PC-9 (cell line): ENCODE measurements at regions not wholly inside any gene's neighbourhood (a gene's known extent, or its start where the extent isn't known, plus 50 kb on each side); places are given as distances from the start of the nearest gene placed in this dataset.
A peak's percentile ranks its signal among the peaks of the same experiment; 100 is the strongest.

Experiments
- BruUV-seq: library from RNA; stranded (reverse); fragments of 400-500 nt; replicated peaks from 2 replicates; lab custom pipeline; 2021; lab: Mats Ljungman, UMichigan
- CTCF ChIA-PET: fragments of 300-600 bp; sonication (Branson Sonifier 250); formaldehyde crosslinking; loops from one replicate; lab custom pipeline; 2022; ENCODE audit warnings: antibody characterized with exemption; lab: Charles Lee
- POLR2A ChIA-PET: fragments of 300-600 bp; sonication (Branson Sonifier 250); formaldehyde crosslinking; loops from one replicate; lab custom pipeline; 2022; ENCODE audit warnings: antibody characterized with exemption; ENCODE audit not compliant: unreplicated experiment; lab: Charles Lee
- DNase-seq, 2 experiments: peaks; one replicate each; pipeline versions ENCODE4 v3.0.0 to v3.0.0-alpha.2; 2015 to 2022; ENCODE audit warnings: mixed read lengths in 1 of 2
- H2AFZ ChIP-seq: fragments of 200-600 bp; sonication (generic); 2 replicates; pipeline ENCODE4 v1.8.1; 2017; ENCODE audit warnings: antibody characterized with exemption
- H3F3A ChIP-seq: fragments of 200-600 bp; sonication (generic); 2 replicates; pipeline ENCODE4 v1.8.1; 2017; ENCODE audit warnings: antibody characterized with exemption, mild to moderate bottlenecking, low read depth; ENCODE audit not compliant: insufficient read depth
- H3K27ac ChIP-seq: fragments of 200-600 bp; sonication (generic); 2 replicates; pipeline ENCODE4 v1.6.1; 2016; ENCODE audit warnings: mixed run types
- H3K27me3 ChIP-seq: fragments of 200-600 bp; sonication (generic); 2 replicates; pipeline ENCODE4 v1.6.1; 2016; ENCODE audit warnings: low read depth, mixed run types; ENCODE audit not compliant: insufficient read depth
- H3K36me3 ChIP-seq: fragments of 200-600 bp; sonication (generic); 2 replicates; pipeline ENCODE4 v1.6.1; 2016; ENCODE audit warnings: low read depth, mixed run types
- H3K4me1 ChIP-seq: fragments of 200-600 bp; sonication (generic); replicated peaks from 2 replicates; pipeline ENCODE4 v1.6.1; 2016; ENCODE audit warnings: mixed run types; ENCODE audit not compliant: insufficient read depth
- H3K4me2 ChIP-seq: fragments of 200-600 bp; sonication (generic); 2 replicates; pipeline ENCODE4 v1.6.1; 2017; ENCODE audit warnings: mixed run types
- H3K4me3 ChIP-seq: fragments of 200-600 bp; sonication (generic); 2 replicates; pipeline ENCODE4 v1.6.1; 2016; ENCODE audit warnings: mixed run types
- H3K79me2 ChIP-seq: fragments of 200-600 bp; sonication (generic); 2 replicates; pipeline ENCODE4 v1.6.1; 2017; ENCODE audit warnings: low read depth, mixed run types
- H3K9me2 ChIP-seq: fragments of 200-600 bp; sonication (generic); 2 replicates; pipeline ENCODE4 v1.8.1; 2017; ENCODE audit warnings: mild to moderate bottlenecking; ENCODE audit not compliant: insufficient read depth
- H3K9me3 ChIP-seq: fragments of 200-600 bp; sonication (generic); 2 replicates; pipeline ENCODE4 v1.8.1; 2016; ENCODE audit warnings: low read depth; ENCODE audit not compliant: insufficient read depth
- H4K20me1 ChIP-seq: fragments of 200-600 bp; sonication (generic); 2 replicates; pipeline ENCODE4 v1.8.1; 2017; ENCODE audit not compliant: insufficient read depth
- EZH2 ChIP-seq: fragments of 200-600 bp; sonication (generic); IDR thresholded peaks from 2 replicates; pipeline ENCODE4 v1.8.0; 2017; ENCODE audit warnings: antibody characterized with exemption, low read depth
- intact Hi-C: fragments of 100-400 bp; cut with micrococcal nuclease; formaldehyde crosslinking; loops from one replicate; pipeline ENCODE4 v1.10.0; 2022; ENCODE audit not compliant: unreplicated experiment
- TF ChIP-seq, protein P1 (sequence below): fragments of 200-600 bp; sonication (generic); conservative IDR thresholded peaks from 2 replicates; pipeline ENCODE4 v1.6.1; 2017; ENCODE audit warnings: mixed run types, antibody characterized with exemption, mild to moderate bottlenecking, moderate library complexity

DNA sequence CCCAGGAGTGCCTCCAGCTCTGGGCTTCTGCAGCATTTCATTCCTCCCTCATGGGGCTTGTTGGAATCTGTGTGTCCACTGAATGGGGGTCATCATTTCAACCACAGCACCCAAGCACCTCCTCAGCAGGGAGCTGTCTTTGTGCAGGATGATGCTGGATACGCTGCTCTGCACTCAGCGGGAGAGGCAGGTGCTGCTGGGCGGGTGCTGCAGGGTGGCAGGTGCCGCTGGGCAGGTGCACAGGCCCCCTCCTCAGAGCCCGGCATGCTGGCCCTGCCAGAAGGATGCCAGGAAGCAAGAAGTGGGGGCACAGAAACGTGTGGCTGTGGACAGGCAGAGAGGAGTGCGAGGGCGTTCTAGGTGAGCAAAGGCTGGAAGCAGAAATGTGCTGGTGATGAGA, 121.8 kb upstream of the VSTM2B start:
- Histone ChIP-seq H4K20me1 (no peaks in the 10 kb centered on the region), H3K4me1 (no peaks in the 10 kb centered on the region), H3K27me3 (peaks cover 93% of the 10 kb centered on the region), H3K36me3 (no peaks in the 10 kb centered on the region), H3K4me3 (no peak overlapping the region), H3K9me3 (no peaks in the 10 kb centered on the region), H2AFZ (no peak overlapping the region), H3K79me2 (no peaks in the 10 kb centered on the region), H3K27ac (no peak overlapping the region), H3K9me2 (no peaks in the 10 kb centered on the region), H3K4me2 (no peak overlapping the region), H3F3A (no peaks in the 10 kb centered on the region)
- ChIA-PET POLR2A (no interaction called here), CTCF (no interaction called here)
- intact Hi-C loops: no loop called here
- DNase-seq: no peak
- no TSS peak for BruUV-seq
- TF ChIP-seq, protein P1, sequence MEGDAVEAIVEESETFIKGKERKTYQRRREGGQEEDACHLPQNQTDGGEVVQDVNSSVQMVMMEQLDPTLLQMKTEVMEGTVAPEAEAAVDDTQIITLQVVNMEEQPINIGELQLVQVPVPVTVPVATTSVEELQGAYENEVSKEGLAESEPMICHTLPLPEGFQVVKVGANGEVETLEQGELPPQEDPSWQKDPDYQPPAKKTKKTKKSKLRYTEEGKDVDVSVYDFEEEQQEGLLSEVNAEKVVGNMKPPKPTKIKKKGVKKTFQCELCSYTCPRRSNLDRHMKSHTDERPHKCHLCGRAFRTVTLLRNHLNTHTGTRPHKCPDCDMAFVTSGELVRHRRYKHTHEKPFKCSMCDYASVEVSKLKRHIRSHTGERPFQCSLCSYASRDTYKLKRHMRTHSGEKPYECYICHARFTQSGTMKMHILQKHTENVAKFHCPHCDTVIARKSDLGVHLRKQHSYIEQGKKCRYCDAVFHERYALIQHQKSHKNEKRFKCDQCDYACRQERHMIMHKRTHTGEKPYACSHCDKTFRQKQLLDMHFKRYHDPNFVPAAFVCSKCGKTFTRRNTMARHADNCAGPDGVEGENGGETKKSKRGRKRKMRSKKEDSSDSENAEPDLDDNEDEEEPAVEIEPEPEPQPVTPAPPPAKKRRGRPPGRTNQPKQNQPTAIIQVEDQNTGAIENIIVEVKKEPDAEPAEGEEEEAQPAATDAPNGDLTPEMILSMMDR: no peak
- TF ChIP-seq EZH2: no peak

DNA sequence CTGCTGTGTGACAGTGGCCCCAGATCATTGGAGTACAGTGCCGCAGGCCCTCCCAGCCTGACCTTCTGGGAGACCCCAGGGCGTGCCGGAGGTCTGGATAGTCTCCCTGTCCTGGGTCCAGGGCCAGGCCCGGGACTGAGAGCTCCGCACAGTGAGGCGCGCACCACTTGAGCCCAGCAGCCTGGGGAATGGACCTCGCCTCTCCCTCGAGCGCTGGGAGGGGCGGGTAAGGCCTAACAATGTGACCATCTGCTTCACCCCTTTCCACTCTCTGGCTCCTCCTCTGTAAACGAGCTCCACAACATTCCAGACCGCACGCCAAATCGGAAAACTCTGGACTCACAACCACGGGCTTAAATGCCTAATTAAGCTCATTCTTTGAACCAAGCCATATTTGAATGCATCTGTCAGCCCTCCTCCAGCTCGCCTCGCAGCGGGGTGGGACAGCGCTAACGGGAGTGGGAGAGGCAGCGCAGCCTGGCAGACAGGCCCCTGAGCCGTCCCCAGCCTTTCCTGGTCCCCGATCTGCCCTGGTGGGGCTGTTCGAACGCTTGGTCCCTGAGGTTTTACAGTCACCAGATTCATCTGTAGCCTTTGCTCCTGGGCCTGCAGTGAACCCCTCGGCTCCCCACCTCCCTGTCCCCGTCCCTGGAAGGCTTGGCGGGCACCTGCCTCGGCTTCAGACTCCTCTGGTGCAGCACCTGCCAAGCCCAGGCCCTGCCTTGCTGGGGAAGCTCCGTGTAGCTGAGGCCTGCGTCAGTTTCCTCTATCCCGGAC, 120.7 kb upstream of the VSTM2B start:
- H3K79me2 ChIP-seq: no peaks in the 10 kb centered on the region
- H3K9me3 ChIP-seq: no peaks in the 10 kb centered on the region
- no peak overlapping the region for H3K4me2 ChIP-seq
- TF ChIP-seq, protein P1: no peak
- no peak for TF ChIP-seq EZH2
- H3K27me3 ChIP-seq: peaks cover 93% of the 10 kb centered on the region
- DNase-seq: peak; percentile 18 to 37
- no peaks in the 10 kb centered on the region for H3K9me2 ChIP-seq
- ChIA-PET POLR2A (no interaction called here), CTCF (no interaction called here)
- no peaks in the 10 kb centered on the region for H3K4me1 ChIP-seq
- no peak overlapping the region for H3K27ac ChIP-seq
- BruUV-seq: no TSS peak
- no peaks in the 10 kb centered on the region for H3K36me3 ChIP-seq
- intact Hi-C loops: no loop called here
- no peak overlapping the region for H3K4me3 ChIP-seq
- H3F3A ChIP-seq: no peaks in the 10 kb centered on the region
- no peak overlapping the region for H2AFZ ChIP-seq
- no peaks in the 10 kb centered on the region for H4K20me1 ChIP-seq

DNA sequence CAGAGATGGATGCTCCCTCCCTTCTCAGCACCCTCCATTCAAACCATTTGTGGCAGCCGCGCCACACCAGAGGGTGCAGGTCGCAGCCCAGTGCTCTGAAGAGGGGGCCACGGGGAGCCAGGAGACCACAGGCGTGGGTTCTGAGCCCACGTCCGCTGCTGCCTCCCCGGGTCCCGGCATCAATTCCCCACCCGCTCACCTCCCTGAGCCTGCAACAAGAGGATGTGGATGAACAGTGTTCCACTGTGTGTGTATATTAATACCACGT, 120.1 kb upstream of the VSTM2B start:
- H3K36me3 ChIP-seq: no peaks in the 10 kb centered on the region
- no TSS peak for BruUV-seq
- ChIA-PET CTCF (interaction anchor here (0.6 kb wide), 1 partner anchor 294 kb away, joined by 3 read pairs; no protein-coding TSS in a partner anchor), POLR2A (no interaction called here)
- H3K4me1 ChIP-seq: no peaks in the 10 kb centered on the region
- TF ChIP-seq, protein P1: no peak
- no peak for TF ChIP-seq EZH2
- H3K4me2 ChIP-seq: no peak overlapping the region
- no peaks in the 10 kb centered on the region for H3K9me2 ChIP-seq
- H2AFZ ChIP-seq: no peak overlapping the region
- H3K79me2 ChIP-seq: no peaks in the 10 kb centered on the region
- no peak for DNase-seq
- intact Hi-C loops: no loop called here
- H3F3A ChIP-seq: no peaks in the 10 kb centered on the region
- H4K20me1 ChIP-seq: no peaks in the 10 kb centered on the region
- H3K27me3 ChIP-seq: peaks cover 93% of the 10 kb centered on the region
- no peaks in the 10 kb centered on the region for H3K9me3 ChIP-seq
- no peak overlapping the region for H3K4me3 ChIP-seq
- H3K27ac ChIP-seq: no peak overlapping the region
